ENCODE measurements at regions not wholly inside any gene's neighbourhood (a gene's known extent, or its start where the extent isn't known, plus 50 kb on each side); places are given as distances from the start of the nearest gene placed in this dataset.
A peak's percentile ranks its signal among the peaks of the same experiment; 100 is the strongest.

DNA sequence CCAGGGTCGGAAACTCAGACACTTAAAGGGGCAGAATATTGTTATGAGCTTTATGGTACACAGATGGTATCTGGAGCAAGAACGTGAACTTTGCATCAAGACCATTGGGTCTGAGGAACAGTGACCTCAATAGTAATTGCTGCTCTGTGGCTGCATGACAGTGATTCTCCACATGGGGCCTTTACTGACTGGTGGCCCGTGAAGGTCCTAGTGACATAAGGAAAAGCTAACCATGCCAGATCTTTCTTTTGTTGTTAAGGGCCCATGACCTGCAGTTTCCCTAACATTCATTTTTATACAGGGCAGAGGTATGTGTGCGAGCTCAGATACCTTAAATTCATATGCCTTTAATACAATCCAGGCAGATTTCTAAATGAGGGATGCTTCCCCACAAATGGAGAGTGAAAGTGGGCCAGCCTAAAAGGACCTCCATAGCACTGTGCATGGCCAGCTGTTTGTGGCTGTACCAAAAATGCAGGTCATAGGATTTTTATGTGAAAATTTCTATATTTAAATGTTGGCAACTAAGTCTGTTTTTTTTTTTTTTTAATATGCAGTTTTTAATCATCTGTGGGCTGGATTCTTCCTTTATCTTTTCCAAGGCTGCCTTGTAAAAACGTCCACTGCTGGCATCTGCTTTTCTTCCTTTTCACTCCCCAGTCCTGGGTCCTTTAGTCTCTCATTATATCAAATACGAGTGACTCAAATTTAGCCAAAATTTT, 188.0 kb upstream of the IL12A start:
- DNase-seq: no peak

DNA sequence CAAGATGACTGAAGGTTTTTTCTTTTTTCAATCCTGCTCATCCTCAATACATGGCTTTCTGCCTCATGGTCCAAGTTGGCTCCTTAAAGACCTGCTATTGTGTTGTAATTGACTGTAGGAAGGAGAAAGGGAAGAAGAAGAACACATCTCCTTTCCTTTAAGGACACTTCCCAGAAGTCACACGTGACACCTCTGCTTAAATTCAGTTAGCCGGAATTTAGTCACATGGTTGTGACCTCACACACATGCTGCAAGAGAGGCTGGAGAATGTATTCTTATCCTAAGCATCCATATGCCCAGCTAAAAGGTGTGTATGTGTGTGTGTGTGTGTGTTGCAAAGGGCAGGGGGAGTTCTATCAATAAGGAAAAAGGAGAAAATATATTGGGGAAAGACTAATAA, 185.8 kb upstream of the IL12A start:
- no peak for DNase-seq

DNA sequence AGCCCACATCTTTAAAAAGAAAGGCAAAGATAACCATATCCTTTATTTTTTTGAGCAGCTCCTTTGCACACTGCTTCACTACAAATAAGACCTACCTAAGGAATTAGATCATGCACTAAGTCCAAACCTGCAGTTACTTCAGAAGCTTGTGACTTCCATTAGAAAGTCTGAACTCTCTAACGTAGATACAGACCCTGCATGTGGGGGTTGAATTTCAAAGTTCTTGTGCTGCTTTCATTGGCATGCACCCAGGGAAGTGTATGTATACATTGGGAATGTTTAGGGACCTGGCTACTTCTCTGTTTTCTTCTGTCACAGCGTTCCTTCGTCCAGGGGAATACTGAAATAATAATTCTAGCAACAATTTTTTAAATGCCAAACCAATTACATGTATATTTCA, 185.2 kb upstream of the IL12A start:
- no peak for DNase-seq

DNA sequence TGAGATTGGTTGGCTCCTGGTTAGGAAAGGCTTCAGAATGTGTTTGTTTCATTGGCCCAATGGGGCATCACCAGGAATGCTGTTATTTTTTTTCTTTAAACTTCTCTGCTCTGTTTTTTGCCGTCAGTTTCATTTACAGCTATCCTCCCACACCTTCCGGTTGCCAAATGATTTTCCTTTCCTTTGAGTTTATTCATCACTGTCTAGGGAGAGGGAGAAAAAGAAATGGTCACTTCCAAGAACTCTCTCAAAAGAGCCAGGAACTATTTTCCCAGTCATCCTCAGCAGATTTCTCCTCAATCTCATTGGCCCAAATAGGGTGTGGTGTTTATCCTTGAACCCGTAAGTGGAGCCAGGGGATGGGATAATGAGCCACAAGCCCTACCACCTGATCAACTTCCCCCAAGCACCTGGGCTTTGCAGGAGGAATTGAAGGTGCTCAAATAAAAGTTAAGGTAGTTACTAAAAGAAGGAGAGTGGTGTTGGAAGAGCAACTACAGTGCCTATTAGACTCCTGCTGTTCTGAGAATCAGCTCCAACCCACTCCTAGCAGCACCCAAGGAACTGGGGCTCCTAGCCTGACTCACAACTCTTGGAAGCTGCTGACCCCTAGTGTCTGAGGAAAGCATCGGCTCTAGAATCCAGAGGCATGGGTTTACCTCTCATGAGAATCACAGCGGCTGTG, 183.8 kb upstream of the IL12A start:
- peak in 2 of 5 donors; percentile 11 to 28 for DNase-seq

DNA sequence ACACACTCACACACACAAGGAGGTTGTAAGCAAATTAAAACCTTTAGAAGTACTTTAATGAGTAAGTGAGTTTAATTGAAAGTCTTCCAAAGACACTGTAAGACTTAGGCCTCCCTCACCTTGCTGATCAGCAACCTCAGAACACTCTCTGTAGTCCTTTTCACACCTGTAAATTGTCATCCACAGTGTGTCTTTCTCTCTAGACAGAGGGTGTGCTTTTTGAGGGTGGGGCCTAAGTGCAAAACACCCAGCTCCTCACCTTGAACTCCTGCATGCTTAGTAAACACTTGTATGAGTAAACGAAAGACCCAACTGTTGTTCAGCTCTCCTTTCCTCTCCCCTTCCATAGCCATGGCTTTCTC, 183.2 kb upstream of the IL12A start:
- no peak for DNase-seq

DNA sequence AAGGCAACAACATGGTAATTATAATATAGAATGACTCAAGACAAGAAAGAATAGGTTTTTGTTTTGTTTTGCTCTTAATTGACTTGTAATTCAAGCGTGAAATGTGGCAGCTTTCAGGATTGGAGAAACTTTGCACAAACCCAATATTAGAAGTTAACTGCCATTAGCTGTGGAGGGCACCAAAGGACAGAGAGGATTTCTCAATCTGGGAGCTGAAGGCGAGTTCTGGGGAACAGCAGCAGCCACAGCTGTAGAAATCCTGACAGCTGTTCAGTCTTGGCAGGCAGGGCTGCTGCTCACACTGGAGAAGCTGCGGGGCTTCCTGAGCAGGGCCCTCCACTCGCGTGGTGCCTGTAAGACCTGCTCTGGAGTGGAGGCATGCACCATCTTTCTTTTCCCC, 182.2 kb upstream of the IL12A start:
- DNase-seq: no peak

DNA sequence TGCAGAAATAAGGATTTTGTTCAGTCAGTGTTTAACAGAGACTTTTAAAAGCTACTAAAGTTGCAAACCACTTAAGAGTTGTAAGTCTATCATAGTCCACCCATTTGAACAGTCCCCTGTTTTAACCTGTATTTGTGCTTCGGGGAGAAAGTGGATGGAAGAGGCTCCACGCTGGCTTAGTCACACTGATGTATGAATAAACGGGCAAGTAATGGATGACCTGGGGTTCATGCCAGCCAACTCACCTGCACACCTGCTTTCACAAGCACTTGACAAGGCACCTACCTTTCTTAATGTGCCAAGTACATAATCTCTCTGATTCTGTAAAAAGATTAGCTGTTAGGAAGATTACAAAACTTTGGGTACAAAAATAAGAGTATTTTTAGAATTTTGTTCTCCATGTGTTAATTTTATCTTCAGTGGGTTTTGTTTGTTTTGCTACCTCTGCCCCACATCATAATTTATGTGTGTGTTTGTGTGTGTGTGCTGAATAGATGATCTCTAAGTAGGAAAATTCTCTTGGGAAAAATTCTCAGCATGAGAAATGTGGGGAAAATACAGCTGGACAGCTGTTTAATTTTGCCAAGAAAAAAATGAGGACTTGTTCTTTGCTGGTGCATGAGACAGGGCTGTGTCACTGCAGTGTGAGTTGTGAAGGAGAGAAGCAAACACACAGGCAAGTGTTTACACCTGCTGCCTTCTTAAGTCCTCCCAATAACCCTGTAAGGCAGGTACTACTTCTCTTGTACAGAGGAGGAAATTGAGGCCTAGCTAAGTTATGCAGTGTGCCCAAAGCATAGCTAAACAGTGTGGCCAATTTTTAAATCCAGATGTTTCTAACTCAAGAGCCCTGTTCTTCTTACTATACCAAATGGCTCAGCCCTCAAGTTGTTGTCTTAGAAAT, 181.2 kb upstream of the IL12A start:
- DNase-seq: no peak

DNA sequence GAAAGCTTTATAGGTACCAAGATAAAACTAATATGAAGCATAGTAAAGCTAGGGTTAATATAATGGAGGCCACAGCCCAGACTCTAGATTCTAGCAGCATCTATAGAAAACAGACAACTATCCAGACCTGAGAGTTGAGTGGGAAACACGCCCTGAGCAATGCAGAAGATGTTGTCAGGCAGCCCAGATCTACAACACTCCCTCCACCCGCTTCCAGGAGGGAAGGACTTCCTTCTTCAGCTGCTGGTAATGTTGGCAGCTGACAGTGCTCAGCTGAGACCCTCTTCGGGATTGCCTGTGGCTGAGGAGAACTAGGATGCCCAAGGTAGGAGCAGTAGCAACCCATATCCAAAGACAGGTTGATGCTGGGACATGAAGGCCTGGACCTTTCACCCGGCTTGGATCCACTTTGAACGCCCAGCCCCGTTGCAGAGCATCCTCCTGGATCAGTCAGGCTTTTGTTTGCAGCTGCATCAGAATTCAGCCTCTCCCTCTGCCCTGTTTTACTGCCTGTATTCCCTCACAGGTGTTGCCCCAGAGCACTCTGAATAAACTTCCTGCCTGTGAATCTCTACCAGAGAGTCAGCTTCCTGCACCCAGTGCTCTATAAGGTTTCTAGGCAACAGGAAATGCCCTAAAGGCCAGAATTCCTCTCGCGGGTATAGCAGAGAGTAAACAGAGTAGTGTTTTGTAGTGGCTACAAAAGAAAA, 174.7 kb upstream of the IL12A start:
- no peak for DNase-seq

DNA sequence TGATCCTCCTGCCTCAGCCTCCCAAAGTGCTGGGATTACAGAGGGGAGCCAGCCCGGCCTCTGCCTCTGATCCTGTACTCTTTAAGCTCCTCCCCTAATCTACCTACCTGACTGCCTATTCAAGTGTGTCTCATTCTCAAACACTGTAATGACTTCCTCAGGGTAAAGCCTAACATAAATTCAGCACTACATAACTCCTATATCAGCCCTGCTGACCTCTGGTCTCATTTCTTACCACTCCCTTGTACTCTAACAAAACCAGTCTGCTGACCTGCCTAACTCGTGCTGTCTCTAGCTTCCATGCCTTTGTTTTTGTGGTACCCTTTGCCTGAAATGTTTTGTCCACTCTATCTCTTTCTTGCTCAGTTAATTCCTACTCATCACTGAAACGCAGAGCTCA, 172.1 kb upstream of the IL12A start:
- DNase-seq: no peak

DNA sequence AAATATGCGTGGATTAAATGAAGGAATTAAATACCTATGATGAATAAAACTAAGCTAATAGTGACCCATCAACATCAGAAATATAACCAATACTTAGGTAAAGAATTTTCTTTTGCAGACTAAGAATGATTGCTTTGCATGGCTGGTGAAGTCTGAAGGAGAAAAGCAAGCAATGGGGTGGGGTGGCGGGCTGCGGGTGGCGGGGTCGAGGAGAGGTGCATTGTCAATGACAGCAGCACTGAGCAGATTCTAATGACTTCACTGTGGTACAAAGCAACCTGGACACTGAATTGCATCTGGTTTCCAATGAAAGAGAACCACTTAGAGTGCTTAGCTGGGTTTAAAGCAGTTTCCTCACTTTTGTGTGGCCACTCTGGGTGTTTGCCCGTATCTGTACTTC, 171.5 kb upstream of the IL12A start:
- DNase-seq: no peak

DNA sequence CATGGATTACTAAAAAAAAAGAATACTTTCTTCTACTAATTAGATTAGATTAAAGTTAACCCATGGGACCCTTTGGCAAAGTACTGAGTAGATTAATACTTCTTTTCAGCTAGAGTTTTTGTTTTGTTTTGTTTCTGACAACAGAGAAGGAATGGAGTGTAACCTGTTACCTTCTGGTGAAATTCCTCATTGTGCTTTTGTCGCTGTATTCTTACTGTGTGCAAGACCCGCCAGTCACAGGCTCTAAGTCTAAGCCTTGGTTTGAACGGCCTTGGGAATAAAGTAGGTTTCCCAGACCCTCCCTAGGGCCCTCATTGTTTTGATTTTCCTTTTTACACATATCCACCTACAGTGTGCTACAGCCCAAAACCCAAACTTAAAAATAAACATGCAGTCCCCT, 171.1 kb upstream of the IL12A start:
- no peak for DNase-seq

DNA sequence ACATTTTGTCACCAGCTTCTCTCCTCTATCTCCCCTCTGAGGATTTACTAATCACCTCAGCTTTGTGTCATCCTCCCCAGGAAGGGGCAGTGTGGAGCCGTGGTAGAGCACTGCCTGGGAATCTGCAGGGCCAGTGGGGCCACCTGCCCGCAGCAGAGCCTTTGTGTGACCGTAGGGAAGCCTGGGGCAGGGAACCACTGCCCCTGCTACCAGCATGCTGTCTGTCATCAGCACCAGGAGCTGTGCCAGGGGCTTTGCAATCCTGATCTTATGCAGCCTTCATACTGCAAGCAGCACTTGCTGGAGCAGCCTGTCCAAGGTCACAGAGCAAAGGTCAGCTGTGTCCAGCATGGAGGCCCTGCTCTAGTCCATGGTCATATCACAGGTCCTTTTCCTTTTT, 170.2 kb upstream of the IL12A start:
- DNase-seq: no peak

DNA sequence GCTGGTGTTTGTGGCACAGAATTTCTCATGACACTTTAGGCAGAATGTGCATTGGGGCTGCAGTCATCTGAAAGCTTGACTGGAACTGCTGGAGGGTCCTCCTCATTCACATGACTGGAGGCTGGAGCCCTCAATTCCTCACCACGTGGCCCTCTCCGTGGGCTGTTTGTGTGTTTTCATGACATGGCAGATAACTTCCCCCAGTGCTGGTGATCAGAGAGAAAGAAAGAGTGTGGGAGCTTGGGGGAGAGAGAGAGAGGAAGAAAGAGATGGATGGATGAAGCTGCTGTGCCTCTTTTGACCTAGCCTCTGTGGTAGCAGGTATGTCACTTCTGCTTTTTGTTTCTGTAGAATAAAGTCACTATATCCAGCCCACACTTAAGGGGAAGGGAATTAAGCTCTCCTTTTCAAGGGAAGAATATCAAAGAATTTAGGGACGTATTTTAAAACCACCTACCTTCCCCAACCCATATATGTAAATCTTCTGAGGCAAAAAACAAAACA, 169.6 kb upstream of the IL12A start:
- DNase-seq: no peak

DNA sequence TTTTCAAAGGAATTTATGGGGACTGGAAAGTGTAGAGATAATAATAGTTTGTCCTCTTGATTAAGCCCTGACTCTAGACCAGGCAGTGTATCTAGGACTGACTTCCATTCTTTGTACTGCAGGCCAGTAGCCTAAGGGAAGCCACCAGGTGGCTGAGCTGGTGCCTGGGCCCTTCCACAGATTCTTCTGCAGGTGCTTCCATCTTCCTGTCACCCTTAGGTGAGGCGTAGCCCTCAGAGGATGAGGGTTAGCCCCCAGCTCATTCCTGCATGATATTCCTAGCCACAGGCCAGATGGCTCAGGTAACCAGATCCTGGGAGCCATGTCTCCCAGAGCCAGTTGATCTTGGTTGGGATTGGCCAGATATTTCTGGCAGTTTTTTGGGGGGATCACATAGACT, 169.0 kb upstream of the IL12A start:
- no peak for DNase-seq

DNA sequence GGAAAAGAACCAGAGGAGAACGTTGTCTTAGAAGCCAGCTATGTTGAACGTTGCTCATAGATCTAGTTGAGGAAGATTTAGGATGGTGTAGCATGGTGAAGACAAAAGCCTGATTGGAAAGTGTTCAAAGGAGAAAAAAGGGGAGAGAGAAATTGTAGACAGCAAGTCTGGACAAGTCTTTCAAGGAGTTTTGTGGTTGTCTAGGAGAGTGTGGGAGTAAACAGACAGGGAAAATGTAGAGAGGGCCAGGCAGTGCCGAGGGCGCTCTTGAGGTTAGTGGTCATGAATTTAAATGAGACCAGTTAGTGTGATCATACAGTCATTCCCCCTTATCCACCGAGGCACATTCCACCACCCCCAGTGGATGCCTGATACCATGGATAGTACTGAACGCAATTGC, 167.5 kb upstream of the IL12A start:
- no peak for DNase-seq

DNA sequence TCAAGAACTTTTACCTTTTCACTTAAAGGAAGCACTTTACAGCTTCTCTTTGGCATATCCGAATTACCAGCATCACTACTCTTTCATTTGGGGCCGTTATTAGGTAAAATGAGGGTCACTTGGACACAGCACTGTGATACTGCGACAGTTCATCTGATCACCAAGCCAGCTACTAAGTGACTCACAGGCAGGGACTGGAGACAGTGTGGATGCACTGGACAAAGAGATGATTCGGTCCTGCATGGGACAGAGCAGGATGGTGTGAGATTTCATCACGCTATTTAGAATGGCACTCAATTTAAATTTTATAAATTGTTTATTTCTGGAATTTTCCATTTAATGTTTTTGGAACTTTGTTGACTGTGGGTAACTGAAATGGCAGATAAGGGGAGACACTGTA, 166.9 kb upstream of the IL12A start:
- no peak for DNase-seq

DNA sequence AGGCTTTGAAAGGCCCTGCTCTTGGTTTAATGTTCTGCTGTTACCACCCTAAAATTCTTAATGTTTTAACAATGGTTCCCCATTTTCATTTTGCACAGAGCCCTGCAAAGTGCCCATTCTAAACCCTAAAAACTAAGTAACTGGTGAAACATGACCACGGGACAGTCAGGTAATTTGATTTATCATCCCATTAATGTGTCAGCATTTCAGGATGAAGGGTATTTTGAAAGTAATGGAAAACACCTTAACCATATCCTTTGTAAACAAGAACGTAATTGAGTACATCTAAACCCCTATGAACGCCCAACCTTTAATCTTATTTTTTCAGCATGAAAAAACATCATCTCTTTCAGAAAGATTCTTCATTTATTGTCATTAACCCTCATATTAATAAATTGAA, 164.9 kb upstream of the IL12A start:
- DNase-seq: no peak

DNA sequence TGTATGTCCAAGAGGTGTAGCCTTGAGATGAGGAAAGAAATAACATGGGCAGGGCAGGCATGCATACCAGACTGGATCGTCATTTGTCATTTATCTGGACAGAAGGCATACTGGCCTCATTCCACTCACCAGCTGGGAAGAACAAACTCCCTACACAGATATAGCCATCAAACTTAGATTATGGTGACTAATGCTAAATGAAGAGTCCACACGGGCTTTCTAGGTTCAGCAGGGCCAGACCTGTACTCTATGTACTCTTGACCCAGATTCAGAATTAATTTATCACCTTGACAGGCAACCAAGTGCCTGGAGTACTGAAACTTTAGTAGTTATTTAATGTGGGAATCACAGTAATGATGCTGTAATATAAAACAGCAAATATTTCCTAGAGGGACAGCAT, 164.3 kb upstream of the IL12A start:
- no peak for DNase-seq

DNA sequence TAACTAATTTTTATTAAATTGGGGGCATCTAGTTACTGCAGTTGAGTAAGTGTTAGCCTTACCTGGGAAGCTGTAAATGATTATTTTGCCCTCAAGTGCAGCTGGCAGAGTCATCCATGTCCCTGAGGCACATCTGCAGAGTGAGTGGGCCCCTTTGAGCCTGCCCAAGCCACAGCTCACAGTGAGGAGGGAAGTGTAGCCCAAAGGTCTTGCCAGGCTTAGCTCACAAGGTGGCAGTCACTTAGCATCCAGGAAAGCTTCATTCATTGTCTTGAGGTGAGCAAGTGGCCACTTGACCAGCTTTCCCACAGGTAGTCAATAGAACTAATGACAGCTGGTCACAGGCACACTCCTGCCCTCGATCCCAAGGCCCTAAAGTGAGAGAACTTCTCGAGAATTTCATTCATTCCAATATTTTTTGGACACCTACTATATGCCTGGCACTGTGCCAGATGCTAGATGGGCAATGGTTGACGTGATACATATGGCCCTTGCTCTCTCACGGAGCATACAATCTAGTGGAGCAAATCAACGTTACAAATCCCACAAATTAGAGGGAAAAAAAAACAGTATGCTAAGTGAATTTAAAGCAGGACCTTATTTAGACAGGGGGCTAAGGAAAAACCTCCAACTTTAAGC, 163.3 kb upstream of the IL12A start:
- no peak for DNase-seq

DNA sequence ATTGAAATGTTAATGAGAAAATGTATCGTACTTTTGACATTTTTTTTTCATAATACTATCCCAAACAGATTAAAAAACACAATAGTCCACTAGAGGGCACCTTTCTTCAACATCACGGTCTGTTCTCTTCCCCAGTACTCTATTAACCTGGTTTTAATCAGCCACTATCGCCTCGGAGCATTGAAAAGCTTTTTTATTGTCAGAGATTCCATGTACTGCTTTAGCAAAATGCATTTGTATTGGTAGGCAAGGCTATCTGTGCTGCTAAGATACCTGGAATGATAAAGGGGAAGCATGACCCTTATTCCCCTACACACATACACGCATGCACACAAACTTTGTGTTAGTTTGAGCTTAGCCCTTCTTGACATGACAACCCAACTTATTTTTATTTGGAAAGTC, 160.1 kb upstream of the IL12A start:
- no peak for DNase-seq

DNA sequence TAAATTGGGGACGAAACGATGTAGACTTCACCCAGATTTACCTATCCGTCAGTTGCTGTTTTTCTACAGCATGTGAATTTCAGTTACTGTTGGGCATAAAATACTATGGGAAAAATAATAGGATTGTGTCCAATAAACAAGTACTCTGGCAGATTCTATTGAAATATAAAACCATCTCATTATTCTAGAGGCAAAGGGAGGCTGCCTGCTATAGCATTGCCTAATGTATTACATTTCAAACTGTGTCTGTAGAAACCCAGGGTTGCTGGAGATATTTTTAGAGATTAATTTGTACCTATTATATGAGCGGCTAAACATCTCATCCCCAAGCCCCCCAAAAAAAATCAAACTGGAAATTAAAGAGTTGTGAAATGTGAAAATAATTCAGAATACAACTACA, 159.6 kb upstream of the IL12A start:
- no peak for DNase-seq

DNA sequence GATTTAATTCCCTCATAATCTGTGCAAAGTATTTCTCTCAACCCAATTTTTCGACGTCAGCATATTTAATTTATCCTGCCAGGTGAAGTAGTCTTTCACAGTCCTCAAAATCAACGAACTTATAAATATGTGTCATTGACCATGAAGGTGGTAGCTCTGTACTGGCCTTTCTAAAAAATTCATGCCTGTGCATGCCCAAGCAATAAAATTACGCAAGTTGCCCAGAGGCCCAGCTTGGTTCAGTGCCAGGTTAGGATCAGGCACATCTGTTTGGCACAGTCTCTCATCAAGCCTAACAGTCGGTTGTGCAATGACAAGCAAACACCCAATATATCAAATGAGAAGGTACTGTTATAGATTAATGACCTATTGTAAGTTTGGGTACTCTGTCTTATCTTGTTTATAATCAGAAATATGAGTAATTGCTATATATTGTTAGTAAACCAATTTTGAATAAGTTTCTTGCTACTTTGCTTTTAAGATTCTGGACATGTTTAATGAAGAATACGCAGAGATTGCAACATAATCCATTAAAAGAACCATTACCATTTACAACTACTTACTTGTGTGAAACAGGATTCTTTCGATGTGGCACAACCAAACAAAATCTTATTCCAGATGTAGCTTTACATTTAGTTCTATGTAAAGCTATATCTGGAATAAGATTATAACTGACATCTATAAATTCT, 159.0 kb upstream of the IL12A start:
- DNase-seq: no peak

Data from T-helper 1 cell (primary cell).